Neural crest cell (in vitro differentiated cells): ENCODE measurements at regions not wholly inside any gene's neighbourhood (a gene's known extent, or its start where the extent isn't known, plus 50 kb on each side); places are given as distances from the start of the nearest gene placed in this dataset.
A peak's percentile ranks its signal among the peaks of the same experiment; 100 is the strongest.

Experiments
- DNase-seq: peaks from one replicate; pipeline ENCODE4 v3.0.0; 2021; ENCODE audit warnings: low read depth, mixed read lengths, low spot score
- H3K27ac Mint-ChIP-seq: one replicate; pipeline ENCODE4 v1.8.0; 2021; ENCODE audit warnings: mild to moderate bottlenecking, mixed read lengths; ENCODE audit not compliant: unreplicated experiment
- H3K27me3 Mint-ChIP-seq: 2 replicates; pipeline ENCODE4 v1.8.0; 2021; ENCODE audit warnings: low read depth, mild to moderate bottlenecking, mixed read lengths
- H3K36me3 Mint-ChIP-seq: 2 replicates; pipeline ENCODE4 v1.8.0; 2021; ENCODE audit warnings: low read depth, mild to moderate bottlenecking, mixed read lengths
- H3K4me1 Mint-ChIP-seq: 2 replicates; pipeline ENCODE4 v1.8.0; 2021; ENCODE audit warnings: mixed read lengths
- H3K4me3 Mint-ChIP-seq: one replicate; pipeline ENCODE4 v1.8.0; 2021; ENCODE audit warnings: mild to moderate bottlenecking, mixed read lengths
- H3K9me3 Mint-ChIP-seq: 2 replicates; pipeline ENCODE4 v1.8.0; 2021; ENCODE audit warnings: mixed read lengths
- CTCF ChIP-seq: fragments of 200-600 bp; sonication (generic); conservative IDR thresholded peaks from 2 replicates; pipeline ENCODE4 v1.5.0; 2021; ENCODE audit warnings: antibody characterized with exemption, mild to moderate bottlenecking

GRCh38 chr2:6036211-6036610, 344.0 kb downstream of the SOX11 start:
- Mint-ChIP-seq H3K36me3 (no peaks in the 10 kb centered on the region), H3K9me3 (peaks cover 2% of the 10 kb centered on the region), H3K27ac (no peak overlapping the region), H3K27me3 (no peaks in the 10 kb centered on the region), H3K4me3 (no peak overlapping the region), H3K4me1 (peaks cover 34% of the 10 kb centered on the region)
- no peak for TF ChIP-seq CTCF
- DNase-seq, result no peak

DNA sequence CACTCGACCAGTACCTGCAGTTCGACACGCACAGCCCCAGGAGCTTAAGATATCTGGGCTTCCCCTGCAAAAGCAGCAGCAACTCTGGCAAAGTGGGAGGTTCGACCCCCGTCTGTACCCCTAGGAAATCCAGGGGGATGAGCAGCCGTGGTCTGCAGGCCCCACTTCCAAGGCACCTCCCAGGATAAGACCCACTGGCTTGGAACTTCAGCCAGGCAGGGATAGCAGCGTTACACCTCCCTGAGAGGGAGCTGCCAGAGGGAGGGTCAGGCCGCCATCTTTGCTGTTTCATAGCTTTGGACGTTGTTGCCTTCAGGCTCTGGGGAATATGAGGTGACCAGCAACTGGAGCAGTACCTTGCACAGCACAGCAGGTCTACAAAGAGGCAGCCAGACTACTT, 351.1 kb downstream of the SOX11 start:
- Mint-ChIP-seq H3K27me3 (no peaks in the 10 kb centered on the region), H3K27ac (no peak overlapping the region), H3K36me3 (peaks cover 17% of the 10 kb centered on the region), H3K4me3 (no peak overlapping the region), H3K4me1 (peaks cover 6% of the 10 kb centered on the region), H3K9me3 (peaks cover 27% of the 10 kb centered on the region)
- no peak for TF ChIP-seq CTCF
- no peak for DNase-seq

DNA sequence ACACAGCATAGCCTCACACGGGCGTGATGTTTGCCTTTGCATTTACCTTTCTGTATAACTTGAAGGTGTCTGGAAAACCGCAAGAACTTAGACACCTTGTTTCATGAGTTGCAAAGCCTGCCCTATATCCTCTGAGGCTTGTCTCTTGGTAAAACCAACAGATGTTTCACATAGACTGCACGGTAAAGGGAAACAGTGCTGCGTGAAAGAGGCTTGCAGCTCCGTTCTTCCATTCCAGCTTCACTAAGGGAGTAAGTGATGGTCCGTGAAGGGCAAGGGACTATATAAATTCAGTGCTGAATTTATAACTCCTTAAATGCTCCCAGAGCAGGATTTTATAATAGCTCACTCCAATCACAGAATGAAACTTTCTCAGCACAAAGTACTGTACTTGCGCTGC, 360.5 kb downstream of the SOX11 start:
- peaks cover 33% of the 10 kb centered on the region for H3K4me1 Mint-ChIP-seq
- no peak overlapping the region for H3K4me3 Mint-ChIP-seq

GRCh38 chr2:6053743-6054142, 361.6 kb downstream of the SOX11 start:
- H3K9me3 Mint-ChIP-seq, result peaks cover 9% of the 10 kb centered on the region

More for the DNA sequence above, 360.5 kb downstream of the SOX11 start:
- no peak for TF ChIP-seq CTCF
- Mint-ChIP-seq H3K27me3 (no peaks in the 10 kb centered on the region), H3K36me3 (peaks cover 15% of the 10 kb centered on the region), H3K27ac (no peak overlapping the region), H3K9me3 (peaks cover 18% of the 10 kb centered on the region)
- DNase-seq, result no peak

DNA sequence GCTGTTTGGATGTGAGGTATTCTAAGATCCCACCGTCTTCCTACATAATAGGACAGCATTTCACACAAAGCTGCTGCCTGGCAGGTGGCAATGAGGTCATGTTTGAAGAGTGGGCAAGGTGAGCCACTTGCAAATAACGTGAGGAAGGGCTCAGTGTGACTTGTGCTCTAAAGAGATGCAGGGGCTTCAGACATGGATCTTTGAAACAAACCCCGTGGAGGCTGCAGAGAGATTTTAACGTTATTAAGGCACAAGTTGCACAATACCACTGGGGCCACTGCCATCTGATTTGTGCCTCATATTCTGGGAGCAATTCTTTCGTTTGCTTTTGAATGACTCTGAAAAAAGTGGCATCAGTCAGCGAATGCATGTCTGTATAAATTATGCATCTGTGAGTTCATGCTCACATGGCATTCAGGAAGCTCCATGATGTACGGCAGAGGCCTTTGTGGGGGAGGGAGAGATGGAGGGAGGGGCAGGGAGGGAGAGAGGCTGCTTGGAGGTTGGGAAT, 362.0 kb downstream of the SOX11 start:
- no peak for DNase-seq
- Mint-ChIP-seq H3K9me3 (peaks cover 7% of the 10 kb centered on the region), H3K27me3 (no peaks in the 10 kb centered on the region), H3K27ac (no peak overlapping the region), H3K4me3 (peak overlapping the region; percentile 4), H3K36me3 (peaks cover 6% of the 10 kb centered on the region), H3K4me1 (peaks cover 33% of the 10 kb centered on the region)
- TF ChIP-seq CTCF, result no peak

More at GRCh38 chr2:6053743-6054142, 361.6 kb downstream of the SOX11 start:
- Mint-ChIP-seq H3K27ac (no peak overlapping the region), H3K36me3 (peaks cover 7% of the 10 kb centered on the region), H3K4me1 (peaks cover 33% of the 10 kb centered on the region), H3K4me3 (no peak overlapping the region), H3K27me3 (no peaks in the 10 kb centered on the region)
- no peak for DNase-seq
- no peak for TF ChIP-seq CTCF
